ENCODE measurements at regions not wholly inside any gene's neighbourhood (a gene's known extent, or its start where the extent isn't known, plus 50 kb on each side); places are given as distances from the start of the nearest gene placed in this dataset.

DNA sequence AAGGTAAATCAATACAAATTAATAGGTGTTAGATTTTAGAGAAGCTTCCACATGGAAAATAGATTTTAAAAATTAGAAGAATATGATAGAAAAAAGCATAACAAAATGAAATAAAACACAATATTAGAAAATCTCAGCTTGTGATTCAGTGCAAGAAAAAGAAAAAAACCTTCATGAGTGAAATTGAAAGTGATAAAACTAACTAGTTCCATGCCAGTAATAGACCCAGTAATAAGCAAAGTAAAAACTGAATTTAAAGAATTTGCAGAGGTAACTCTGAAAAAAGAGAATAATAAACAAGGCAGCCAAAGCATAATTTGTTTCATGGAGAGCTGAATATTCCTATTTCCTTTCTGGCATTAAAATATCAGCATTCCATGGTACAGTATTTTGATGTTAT lies 174.3 kb upstream of the TENM3 start:
- ChIA-PET POLR2A (no interaction called here), CTCF (no interaction called here)
- Mint-ChIP-seq H3K36me3 (ENCODE audit: insufficient read depth, unreplicated experiment) (no peaks in the 10 kb centered on the region), H3K9me3 (ENCODE audit: unreplicated experiment) (no peaks in the 10 kb centered on the region), H3K4me3 (ENCODE audit: unreplicated experiment) (no peak overlapping the region), H3K4me1 (ENCODE audit: low read depth, unreplicated experiment) (no peaks in the 10 kb centered on the region), H3K27me3 (ENCODE audit: insufficient read depth, unreplicated experiment) (peaks cover 9% of the 10 kb centered on the region), H3K27ac (ENCODE audit: unreplicated experiment) (no peak overlapping the region)
- no TSS peak for BruUV-seq (replicated peaks)
- H3K36me3 ChIP-seq (ENCODE audit: control insufficient read depth, insufficient read depth, low read length), result no peaks in the 10 kb centered on the region
- H3K9me3 ChIP-seq, result no peaks in the 10 kb centered on the region
- DNase-seq, result no peak
- no peaks in the 10 kb centered on the region for H3K4me1 ChIP-seq
- no peaks in the 10 kb centered on the region; the same call in 1 of the 2 replicates for H3K27me3 ChIP-seq (replicated peaks; ENCODE audit: control insufficient read depth, insufficient read depth, low read length)
- intact Hi-C loops (cut with micrococcal nuclease; ENCODE audit: unreplicated experiment), result no loop called here
- TF ChIP-seq CTCF (IDR thresholded peaks at IDR 0.05; ENCODE audit: insufficient read depth in 1 of 2, low read depth in 1 of 2, low read length in 1 of 2, severe bottlenecking in 1 of 2, unreplicated experiment in 1 of 2), result no peak
- H3K4me3 ChIP-seq (ENCODE audit: low read depth, low read length), result no peak overlapping the region

GRCh38 chr4:182073278-182073677 lies 169.9 kb upstream of the TENM3 start:
- BruUV-seq (replicated peaks), result no TSS peak
- intact Hi-C loops (cut with micrococcal nuclease; ENCODE audit: unreplicated experiment), result no loop called here
- POLR2A ChIA-PET, result no interaction called here
- TF ChIP-seq CTCF (IDR thresholded peaks at IDR 0.05; ENCODE audit: insufficient read depth in 1 of 2, low read depth in 1 of 2, low read length in 1 of 2, severe bottlenecking in 1 of 2, unreplicated experiment in 1 of 2), result no peak
- Mint-ChIP-seq H3K4me3 (ENCODE audit: unreplicated experiment) (no peak overlapping the region), H3K4me1 (ENCODE audit: low read depth, unreplicated experiment) (no peaks in the 10 kb centered on the region), H3K9me3 (ENCODE audit: unreplicated experiment) (peaks cover 10% of the 10 kb centered on the region), H3K27me3 (ENCODE audit: insufficient read depth, unreplicated experiment) (peaks cover 21% of the 10 kb centered on the region), H3K36me3 (ENCODE audit: insufficient read depth, unreplicated experiment) (no peaks in the 10 kb centered on the region), H3K27ac (ENCODE audit: unreplicated experiment) (no peak overlapping the region)
- Histone ChIP-seq H3K27me3 (replicated peaks; ENCODE audit: control insufficient read depth, insufficient read depth, low read length) (no peaks in the 10 kb centered on the region; the same call in 1 of the 2 replicates), H3K4me3 (ENCODE audit: low read depth, low read length) (no peak overlapping the region), H3K4me1 (no peaks in the 10 kb centered on the region), H3K36me3 (ENCODE audit: control insufficient read depth, insufficient read depth, low read length) (no peaks in the 10 kb centered on the region), H3K9me3 (no peaks in the 10 kb centered on the region)
- CTCF ChIA-PET, result no interaction called here
- no peak for DNase-seq

DNA sequence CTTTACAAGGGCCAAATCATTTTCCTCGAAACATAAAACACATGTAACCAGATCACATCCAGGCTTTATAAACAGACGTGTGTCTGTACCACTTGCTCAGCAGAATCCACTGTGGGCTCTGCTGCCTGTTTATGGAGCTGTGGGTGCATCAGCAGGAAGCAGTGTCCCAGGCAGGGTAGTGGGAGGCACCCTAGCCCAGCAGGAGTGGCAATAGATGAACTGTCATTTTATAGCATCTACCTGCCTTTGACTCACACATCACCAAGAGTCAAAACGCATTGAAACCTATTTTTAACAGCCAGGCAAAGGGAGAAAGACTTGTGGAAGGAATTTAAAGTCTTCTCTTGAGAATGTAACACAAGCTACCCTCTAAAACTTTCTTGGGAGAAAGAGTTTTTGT lies 169.1 kb upstream of the TENM3 start:
- Histone ChIP-seq H3K9me3 (no peaks in the 10 kb centered on the region), H3K27me3 (replicated peaks; ENCODE audit: control insufficient read depth, insufficient read depth, low read length) (no peaks in the 10 kb centered on the region; the same call in 1 of the 2 replicates), H3K36me3 (ENCODE audit: control insufficient read depth, insufficient read depth, low read length) (no peaks in the 10 kb centered on the region), H3K4me3 (ENCODE audit: low read depth, low read length) (no peak overlapping the region), H3K4me1 (no peaks in the 10 kb centered on the region)
- intact Hi-C loops (cut with micrococcal nuclease; ENCODE audit: unreplicated experiment), result no loop called here
- no peak for TF ChIP-seq CTCF (IDR thresholded peaks at IDR 0.05; ENCODE audit: insufficient read depth in 1 of 2, low read depth in 1 of 2, low read length in 1 of 2, severe bottlenecking in 1 of 2, unreplicated experiment in 1 of 2)
- Mint-ChIP-seq H3K27ac (ENCODE audit: unreplicated experiment) (no peak overlapping the region), H3K27me3 (ENCODE audit: insufficient read depth, unreplicated experiment) (peaks cover 26% of the 10 kb centered on the region), H3K4me1 (ENCODE audit: low read depth, unreplicated experiment) (no peaks in the 10 kb centered on the region), H3K36me3 (ENCODE audit: insufficient read depth, unreplicated experiment) (no peaks in the 10 kb centered on the region), H3K4me3 (ENCODE audit: unreplicated experiment) (no peak overlapping the region), H3K9me3 (ENCODE audit: unreplicated experiment) (peaks cover 10% of the 10 kb centered on the region)
- ChIA-PET CTCF (no interaction called here), POLR2A (no interaction called here)
- no peak for DNase-seq
- no TSS peak for BruUV-seq (replicated peaks)

Measured in Caco-2 (cell line).